HT-29 (cell line): ENCODE measurements at regions not wholly inside any gene's neighbourhood (a gene's known extent, or its start where the extent isn't known, plus 50 kb on each side); places are given as distances from the start of the nearest gene placed in this dataset.
"Not testable (repeated sequence)": the region's sequence is repeated elsewhere in the genome, so short reads cannot be mapped to it uniquely, and the experiment has no call there.

Source experiments
- DNase-seq: peaks from one replicate; pipeline ENCODE4 v3.0.0-alpha.2; 2015; ENCODE audit warnings: low spot score

GRCh38 chr10:5268743-5269142, 72.1 kb downstream of the AKR1C4 start:
- no peak for DNase-seq

- no peak for DNase-seq
Observed at GRCh38 chr10:5269791-5270190, 73.2 kb downstream of the AKR1C4 start.

GRCh38 chr10:5271526-5271925, 74.9 kb downstream of the AKR1C4 start:
- DNase-seq = no peak

- DNase-seq = no peak
Observed at GRCh38 chr10:5272065-5272803, 75.6 kb downstream of the AKR1C4 start.

- DNase-seq = no peak
Observed at GRCh38 chr10:5274795-5275194, 78.2 kb downstream of the AKR1C4 start.

- DNase-seq = no peak
Observed at GRCh38 chr10:5281356-5281755, 83.4 kb upstream of the UCN3 start.

- DNase-seq = no peak
Observed at GRCh38 chr10:5282137-5282536, 82.6 kb upstream of the UCN3 start.

GRCh38 chr10:5283305-5284158, 81.2 kb upstream of the UCN3 start:
- DNase-seq = peak; percentile 87

GRCh38 chr10:5284311-5285057, 80.3 kb upstream of the UCN3 start:
- no peak for DNase-seq

- DNase-seq = no peak
Observed at GRCh38 chr10:5285186-5285585, 79.6 kb upstream of the UCN3 start.

GRCh38 chr10:5288359-5288758, 76.4 kb upstream of the UCN3 start:
- DNase-seq = no peak

- DNase-seq = not testable (repeated sequence)
Observed at GRCh38 chr10:5289228-5289627, 75.5 kb upstream of the UCN3 start.

GRCh38 chr10:5291501-5292195, 73.1 kb upstream of the UCN3 start:
- peak; percentile 32 for DNase-seq

GRCh38 chr10:5292196-5292735, 72.5 kb upstream of the UCN3 start:
- DNase-seq = no peak

- DNase-seq = not testable (repeated sequence)
Observed at GRCh38 chr10:5292970-5293369, 71.8 kb upstream of the UCN3 start.

- DNase-seq = peak; percentile 82
Observed at GRCh38 chr10:5293691-5294550, 70.8 kb upstream of the UCN3 start.

GRCh38 chr10:5297466-5297865, 67.3 kb upstream of the UCN3 start:
- DNase-seq = no peak

- DNase-seq = no peak
Observed at GRCh38 chr10:5297996-5298395, 66.8 kb upstream of the UCN3 start.

GRCh38 chr10:5299950-5300349, 64.8 kb upstream of the UCN3 start:
- DNase-seq = no peak

- no peak for DNase-seq
Observed at GRCh38 chr10:5303504-5303903, 61.3 kb upstream of the UCN3 start.
